ENCODE measurements at regions not wholly inside any gene's neighbourhood (a gene's known extent, or its start where the extent isn't known, plus 50 kb on each side); places are given as distances from the start of the nearest gene placed in this dataset.

GRCh38 chr6:87829622-87830121 lies 127.6 kb upstream of the AKIRIN2 start:
- H3K4me2 ChIP-seq (ENCODE audit: extremely low read depth, insufficient read depth, low read length), result no peak overlapping the region
- TF ChIP-seq EZH2 (IDR thresholded peaks at IDR 0.05; ENCODE audit: low read length, missing control alignments) (no peak), CTCF (conservative IDR thresholded peaks at IDR 0.05 in 1 of 2, IDR thresholded peaks at IDR 0.05 in 1 of 2; ENCODE audit: low read depth in 1 of 2, low read length in 2 of 2) (no peak)
- H3K27ac ChIP-seq (ENCODE audit: insufficient read depth, low read length), result no peak overlapping the region
- no peaks in the 10 kb centered on the region for H3K27me3 ChIP-seq (ENCODE audit: control insufficient read depth, insufficient read depth, low read length)
- H2AFZ ChIP-seq (ENCODE audit: low read length), result no peak overlapping the region
- DNase-seq (ENCODE audit: low read depth in 2 of 2), result no peak
- no peak overlapping the region for H3K9ac ChIP-seq (ENCODE audit: insufficient read depth, low read length)
- no peaks in the 10 kb centered on the region for H3K9me3 ChIP-seq (ENCODE audit: control insufficient read depth, insufficient read depth, low read depth, low read length)
- H3K36me3 ChIP-seq (ENCODE audit: control insufficient read depth, insufficient read depth, low read length), result no peaks in the 10 kb centered on the region
- H3K4me3 ChIP-seq (replicated peaks in 1 of 4; ENCODE audit: control extremely low read depth in 1 of 4, insufficient read depth in 1 of 4, low read depth in 3 of 4, low read length in 4 of 4), result no peak overlapping the region
- no peaks in the 10 kb centered on the region for H3K79me2 ChIP-seq (ENCODE audit: control insufficient read depth, insufficient read depth, low read length)
- H3K4me1 ChIP-seq (ENCODE audit: control insufficient read depth, extremely low read depth, insufficient read depth, low read length), result no peaks in the 10 kb centered on the region
- H4K20me1 ChIP-seq (ENCODE audit: control insufficient read depth, extremely low read depth, insufficient read depth, low read length), result no peaks in the 10 kb centered on the region

- TF ChIP-seq EZH2 (IDR thresholded peaks at IDR 0.05; ENCODE audit: low read length, missing control alignments), result no peak
- H3K4me3 ChIP-seq (replicated peaks in 1 of 4; ENCODE audit: control extremely low read depth in 1 of 4, insufficient read depth in 1 of 4, low read depth in 3 of 4, low read length in 4 of 4), result no peak overlapping the region
- H3K4me1 ChIP-seq (ENCODE audit: control insufficient read depth, extremely low read depth, insufficient read depth, low read length), result no peaks in the 10 kb centered on the region
These were observed 126.0 kb upstream of the AKIRIN2 start for GRCh38 chr6:87828044-87828443.

GRCh38 chr6:87827346-87827745 lies 125.3 kb upstream of the AKIRIN2 start:
- Histone ChIP-seq H3K79me2 (ENCODE audit: control insufficient read depth, insufficient read depth, low read length) (no peaks in the 10 kb centered on the region), H2AFZ (ENCODE audit: low read length) (no peak overlapping the region), H3K9ac (ENCODE audit: insufficient read depth, low read length) (no peak overlapping the region), H3K4me1 (ENCODE audit: control insufficient read depth, extremely low read depth, insufficient read depth, low read length) (no peaks in the 10 kb centered on the region), H3K36me3 (ENCODE audit: control insufficient read depth, insufficient read depth, low read length) (no peaks in the 10 kb centered on the region), H3K4me2 (ENCODE audit: extremely low read depth, insufficient read depth, low read length) (no peak overlapping the region), H3K27ac (ENCODE audit: insufficient read depth, low read length) (no peak overlapping the region), H3K4me3 (replicated peaks in 1 of 4; ENCODE audit: control extremely low read depth in 1 of 4, insufficient read depth in 1 of 4, low read depth in 3 of 4, low read length in 4 of 4) (no peak overlapping the region), H3K9me3 (ENCODE audit: control insufficient read depth, insufficient read depth, low read depth, low read length) (no peaks in the 10 kb centered on the region), H4K20me1 (ENCODE audit: control insufficient read depth, extremely low read depth, insufficient read depth, low read length) (no peaks in the 10 kb centered on the region), H3K27me3 (ENCODE audit: control insufficient read depth, insufficient read depth, low read length) (no peaks in the 10 kb centered on the region)
- TF ChIP-seq CTCF (conservative IDR thresholded peaks at IDR 0.05 in 1 of 2, IDR thresholded peaks at IDR 0.05 in 1 of 2; ENCODE audit: low read depth in 1 of 2, low read length in 2 of 2) (no peak), EZH2 (IDR thresholded peaks at IDR 0.05; ENCODE audit: low read length, missing control alignments) (no peak)
- no peak for DNase-seq (ENCODE audit: low read depth in 2 of 2)

More at GRCh38 chr6:87828044-87828443, 126.0 kb upstream of the AKIRIN2 start:
- Histone ChIP-seq H3K9ac (ENCODE audit: insufficient read depth, low read length) (no peak overlapping the region), H3K9me3 (ENCODE audit: control insufficient read depth, insufficient read depth, low read depth, low read length) (no peaks in the 10 kb centered on the region), H3K4me2 (ENCODE audit: extremely low read depth, insufficient read depth, low read length) (no peak overlapping the region), H3K79me2 (ENCODE audit: control insufficient read depth, insufficient read depth, low read length) (no peaks in the 10 kb centered on the region), H3K27me3 (ENCODE audit: control insufficient read depth, insufficient read depth, low read length) (no peaks in the 10 kb centered on the region), H3K36me3 (ENCODE audit: control insufficient read depth, insufficient read depth, low read length) (no peaks in the 10 kb centered on the region), H3K27ac (ENCODE audit: insufficient read depth, low read length) (no peak overlapping the region), H4K20me1 (ENCODE audit: control insufficient read depth, extremely low read depth, insufficient read depth, low read length) (no peaks in the 10 kb centered on the region), H2AFZ (ENCODE audit: low read length) (no peak overlapping the region)
- DNase-seq (ENCODE audit: low read depth in 2 of 2), result no peak
